ENCODE measurements at regions not wholly inside any gene's neighbourhood (a gene's known extent, or its start where the extent isn't known, plus 50 kb on each side); places are given as distances from the start of the nearest gene placed in this dataset.

- TF ChIP-seq ZFP41 (tag by site-specific recombination; IDR thresholded peaks at IDR 0.05; ENCODE audit: borderline replicate concordance) (no peak), OSR2 (tag by site-specific recombination; IDR thresholded peaks at IDR 0.05) (no peak), MZF1 (tag by site-specific recombination; IDR thresholded peaks at IDR 0.05; ENCODE audit: borderline replicate concordance) (no peak), ZEB2 (tag by site-specific recombination; IDR thresholded peaks at IDR 0.05) (no peak), TRIM28 (IDR thresholded peaks at IDR 0.05; ENCODE audit: borderline replicate concordance, low read length) (no peak), YY1 (tag by site-specific recombination; IDR thresholded peaks at IDR 0.05) (no peak), ZBTB6 (tag by site-specific recombination; IDR thresholded peaks at IDR 0.05) (no peak), ZNF623 (tag by site-specific recombination; IDR thresholded peaks at IDR 0.05) (no peak), ZSCAN4 (tag by site-specific recombination; IDR thresholded peaks at IDR 0.05) (no peak)
- POLR2A ChIA-PET = no interaction called here
- Histone ChIP-seq H3K4me3 (ENCODE audit: low read depth, low read length) (no peak overlapping the region), H3K9me3 (ENCODE audit: control insufficient read depth, insufficient read depth, low read depth, low read length) (no peaks in the 10 kb centered on the region), H3K36me3 (ENCODE audit: control insufficient read depth in 2 of 2, insufficient read depth in 1 of 2, low read length in 2 of 2) (no peaks in the 10 kb centered on the region), H3K27ac (ENCODE audit: extremely low read depth, low read depth, low read length) (no peak overlapping the region), H3K4me1 (ENCODE audit: control insufficient read depth, insufficient read depth, low read length) (no peaks in the 10 kb centered on the region)
- CTCF ChIA-PET = no interaction called here
Observed at GRCh38 chr5:119860463-119860862, 231.1 kb downstream of the FAM170A start.

GRCh38 chr5:119862619-119863018, 233.3 kb downstream of the FAM170A start:
- POLR2A ChIA-PET = no interaction called here
- Histone ChIP-seq H3K36me3 (ENCODE audit: control insufficient read depth in 2 of 2, insufficient read depth in 1 of 2, low read length in 2 of 2) (no peaks in the 10 kb centered on the region), H3K4me3 (ENCODE audit: low read depth, low read length) (no peak overlapping the region), H3K4me1 (ENCODE audit: control insufficient read depth, insufficient read depth, low read length) (no peaks in the 10 kb centered on the region), H3K9me3 (ENCODE audit: control insufficient read depth, insufficient read depth, low read depth, low read length) (no peaks in the 10 kb centered on the region), H3K27ac (ENCODE audit: extremely low read depth, low read depth, low read length) (no peak overlapping the region)
- CTCF ChIA-PET = no interaction called here
- TF ChIP-seq ZNF561 (tag by site-specific recombination; IDR thresholded peaks at IDR 0.05; ENCODE audit: borderline replicate concordance) (no peak), ZNF600 (tag by site-specific recombination; IDR thresholded peaks at IDR 0.05) (no peak), ZNF677 (tag by site-specific recombination; IDR thresholded peaks at IDR 0.05) (no peak)

DNA sequence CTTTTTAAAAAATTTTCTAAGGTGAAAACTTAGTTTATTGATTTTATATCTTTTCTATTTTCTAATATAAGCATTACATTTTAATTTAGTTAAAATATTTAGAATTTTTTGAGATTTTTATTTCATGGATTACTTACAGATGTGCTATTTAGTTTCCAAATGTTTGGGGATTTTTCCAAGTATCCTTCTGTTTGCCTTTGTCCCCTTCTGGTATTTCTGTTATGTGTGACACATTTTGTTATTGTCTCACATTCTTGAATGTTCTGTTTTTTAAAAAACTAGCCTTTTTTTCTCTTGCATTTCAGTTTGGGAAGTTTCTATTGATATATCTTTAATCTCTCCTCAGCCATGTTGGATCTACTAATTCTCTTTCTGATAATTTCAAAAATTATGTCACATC, 234.9 kb downstream of the FAM170A start:
- H3K9me3 ChIP-seq (ENCODE audit: control insufficient read depth, insufficient read depth, low read depth, low read length) = no peaks in the 10 kb centered on the region
- no peak overlapping the region for H3K27ac ChIP-seq (ENCODE audit: extremely low read depth, low read depth, low read length)
- H3K4me1 ChIP-seq (ENCODE audit: control insufficient read depth, insufficient read depth, low read length) = no peaks in the 10 kb centered on the region
- TF ChIP-seq ZNF623 (tag by site-specific recombination; IDR thresholded peaks at IDR 0.05) (no peak), ZNF571 (tag by site-specific recombination; IDR thresholded peaks at IDR 0.05) (no peak), ZNF239 (tag by site-specific recombination; IDR thresholded peaks at IDR 0.05) (no peak), ZNF548 (tag by site-specific recombination; IDR thresholded peaks at IDR 0.05) (no peak), ZNF580 (tag by site-specific recombination; IDR thresholded peaks at IDR 0.05) (no peak), OVOL3 (tag by site-specific recombination; IDR thresholded peaks at IDR 0.05) (no peak)
- H3K4me3 ChIP-seq (ENCODE audit: low read depth, low read length) = no peak overlapping the region
- CTCF ChIA-PET = no interaction called here
- H3K36me3 ChIP-seq (ENCODE audit: control insufficient read depth in 2 of 2, insufficient read depth in 1 of 2, low read length in 2 of 2) = no peaks in the 10 kb centered on the region
- POLR2A ChIA-PET = no interaction called here

DNA sequence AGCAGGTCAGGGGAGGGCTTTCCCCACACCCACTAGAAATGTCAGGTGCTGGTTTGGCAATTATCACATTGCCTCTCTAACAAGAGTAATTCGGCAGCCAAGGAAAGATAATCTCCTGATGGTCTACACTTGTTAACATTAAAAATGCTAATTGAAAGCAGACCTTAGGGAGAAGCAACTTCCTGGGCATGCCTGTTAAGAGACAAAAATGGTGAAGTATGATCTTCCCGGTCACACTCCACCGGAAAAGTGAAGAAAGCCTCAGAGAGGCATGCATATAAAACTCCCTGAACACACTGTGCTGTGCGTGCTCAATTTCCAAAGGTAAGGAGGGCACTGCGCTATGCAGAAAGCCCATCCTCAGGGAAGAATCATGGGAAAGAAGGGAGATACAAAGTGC, 244.3 kb downstream of the FAM170A start:
- ChIA-PET CTCF (no interaction called here), POLR2A (no interaction called here)
- H3K36me3 ChIP-seq (ENCODE audit: control insufficient read depth in 2 of 2, insufficient read depth in 1 of 2, low read length in 2 of 2) = no peaks in the 10 kb centered on the region
- H3K4me3 ChIP-seq (ENCODE audit: low read depth, low read length) = no peak overlapping the region
- no peaks in the 10 kb centered on the region for H3K4me1 ChIP-seq (ENCODE audit: control insufficient read depth, insufficient read depth, low read length)
- no peaks in the 10 kb centered on the region for H3K9me3 ChIP-seq (ENCODE audit: control insufficient read depth, insufficient read depth, low read depth, low read length)
- TF ChIP-seq ZBTB6 (tag by site-specific recombination; IDR thresholded peaks at IDR 0.05) (no peak), HOXC10 (CRISPR knock-in tag; IDR thresholded peaks at IDR 0.05) (no peak)
- H3K27ac ChIP-seq (ENCODE audit: extremely low read depth, low read depth, low read length) = no peak overlapping the region

Measured in HEK293 (cell line).